ENCODE measurements at regions not wholly inside any gene's neighbourhood (a gene's known extent, or its start where the extent isn't known, plus 50 kb on each side); places are given as distances from the start of the nearest gene placed in this dataset.

GRCh38 chr16:79991969-79992368 lies 391.4 kb upstream of the MAF start:
- no peaks in the 10 kb centered on the region for H3K27me3 Mint-ChIP-seq (ENCODE audit: low read depth)
- H3K27ac Mint-ChIP-seq: no peak overlapping the region
- no peaks in the 10 kb centered on the region for H3K36me3 Mint-ChIP-seq
- CTCF ChIA-PET: no interaction called here
- TF ChIP-seq ZNF317 (CRISPR knock-in tag; IDR thresholded peaks at IDR 0.05; ENCODE audit: borderline replicate concordance, low read depth) (peak; percentile 87), MYBL2 (CRISPR knock-in tag; IDR thresholded peaks at IDR 0.05) (no peak), GRHL2 (CRISPR knock-in tag; IDR thresholded peaks at IDR 0.05; ENCODE audit: insufficient replicate concordance, severe bottlenecking) (no peak), ATF6 (CRISPR knock-in tag; IDR thresholded peaks at IDR 0.05) (no peak), ZNF423 (CRISPR knock-in tag; IDR thresholded peaks at IDR 0.05) (no peak), ZNF138 (CRISPR knock-in tag; conservative IDR thresholded peaks at IDR 0.05) (no peak), HMGA2 (CRISPR knock-in tag; IDR thresholded peaks at IDR 0.05) (no peak)
- H3K4me3 Mint-ChIP-seq: no peak overlapping the region
- peaks cover 18% of the 10 kb centered on the region for H3K9me3 Mint-ChIP-seq
- no peak for DNase-seq (ENCODE audit: low spot score)
- peaks cover 41% of the 10 kb centered on the region for H3K4me1 Mint-ChIP-seq
- peak; percentile 55 for ATAC-seq
- POLR2A ChIA-PET: no interaction called here

- CTCF ChIA-PET: no interaction called here
- DNase-seq (ENCODE audit: low spot score): no peak
- Mint-ChIP-seq H3K27me3 (ENCODE audit: low read depth) (no peaks in the 10 kb centered on the region), H3K4me3 (no peak overlapping the region), H3K36me3 (no peaks in the 10 kb centered on the region), H3K9me3 (peaks cover 18% of the 10 kb centered on the region), H3K4me1 (peaks cover 26% of the 10 kb centered on the region), H3K27ac (no peak overlapping the region)
- POLR2A ChIA-PET: no interaction called here
- no peak for ATAC-seq
- TF ChIP-seq HMGXB4 (CRISPR knock-in tag; IDR thresholded peaks at IDR 0.05) (no peak), USF2 (CRISPR knock-in tag; IDR thresholded peaks at IDR 0.05) (no peak), MXD4 (CRISPR knock-in tag; IDR thresholded peaks at IDR 0.05; ENCODE audit: borderline replicate concordance) (no peak), ZSCAN18 (CRISPR knock-in tag; IDR thresholded peaks at IDR 0.05) (no peak), TEAD1 (CRISPR knock-in tag; IDR thresholded peaks at IDR 0.05) (no peak), SMAD4 (CRISPR knock-in tag; IDR thresholded peaks at IDR 0.05) (no peak), ATF3 (CRISPR knock-in tag; conservative IDR thresholded peaks at IDR 0.05) (no peak), ERG (CRISPR knock-in tag; IDR thresholded peaks at IDR 0.05) (no peak), HMGA2 (CRISPR knock-in tag; IDR thresholded peaks at IDR 0.05) (no peak), ZNF416 (CRISPR knock-in tag; IDR thresholded peaks at IDR 0.05) (no peak), PREB (CRISPR knock-in tag; IDR thresholded peaks at IDR 0.05; ENCODE audit: borderline replicate concordance) (no peak)
Measured at GRCh38 chr16:79988721-79989220, 388.2 kb upstream of the MAF start.

Data from WTC11 (cell line).